ENCODE measurements at regions not wholly inside any gene's neighbourhood (a gene's known extent, or its start where the extent isn't known, plus 50 kb on each side); places are given as distances from the start of the nearest gene placed in this dataset.

DNA sequence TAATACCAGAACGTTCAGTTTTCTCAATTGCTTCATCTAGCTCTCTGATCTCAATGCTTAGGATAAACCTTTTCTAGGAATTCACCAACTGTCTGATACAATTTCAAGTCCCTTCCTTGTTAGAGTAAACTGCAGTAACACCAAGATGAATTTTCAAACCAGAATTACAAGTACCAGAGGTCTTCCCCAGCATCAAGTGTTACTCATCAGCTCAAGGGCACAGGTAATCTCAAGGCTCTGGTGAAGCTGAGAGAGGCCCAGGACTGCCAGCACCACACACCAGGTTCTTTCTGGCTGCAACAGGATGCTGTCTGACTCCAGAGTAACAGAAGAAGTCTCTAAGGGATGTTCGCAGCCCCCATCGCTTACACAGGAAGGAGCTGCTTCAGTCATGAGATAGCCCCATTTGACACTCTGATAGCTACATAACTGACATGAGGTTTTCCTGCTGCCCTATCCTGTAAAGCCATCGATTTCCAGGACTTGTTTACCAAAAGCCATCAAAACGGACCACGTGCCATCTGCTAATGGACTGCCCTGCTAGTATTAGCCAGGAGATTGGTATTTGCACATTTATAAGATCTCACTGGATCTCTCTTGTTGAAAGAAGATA is 549.4 kb downstream of the UTRN start:
- TF ChIP-seq, protein P1, sequence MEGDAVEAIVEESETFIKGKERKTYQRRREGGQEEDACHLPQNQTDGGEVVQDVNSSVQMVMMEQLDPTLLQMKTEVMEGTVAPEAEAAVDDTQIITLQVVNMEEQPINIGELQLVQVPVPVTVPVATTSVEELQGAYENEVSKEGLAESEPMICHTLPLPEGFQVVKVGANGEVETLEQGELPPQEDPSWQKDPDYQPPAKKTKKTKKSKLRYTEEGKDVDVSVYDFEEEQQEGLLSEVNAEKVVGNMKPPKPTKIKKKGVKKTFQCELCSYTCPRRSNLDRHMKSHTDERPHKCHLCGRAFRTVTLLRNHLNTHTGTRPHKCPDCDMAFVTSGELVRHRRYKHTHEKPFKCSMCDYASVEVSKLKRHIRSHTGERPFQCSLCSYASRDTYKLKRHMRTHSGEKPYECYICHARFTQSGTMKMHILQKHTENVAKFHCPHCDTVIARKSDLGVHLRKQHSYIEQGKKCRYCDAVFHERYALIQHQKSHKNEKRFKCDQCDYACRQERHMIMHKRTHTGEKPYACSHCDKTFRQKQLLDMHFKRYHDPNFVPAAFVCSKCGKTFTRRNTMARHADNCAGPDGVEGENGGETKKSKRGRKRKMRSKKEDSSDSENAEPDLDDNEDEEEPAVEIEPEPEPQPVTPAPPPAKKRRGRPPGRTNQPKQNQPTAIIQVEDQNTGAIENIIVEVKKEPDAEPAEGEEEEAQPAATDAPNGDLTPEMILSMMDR (conservative IDR thresholded peaks at IDR 0.05) = no peak
- no peak overlapping the region for H3K27ac ChIP-seq

- H3K27ac ChIP-seq = no peak overlapping the region
- TF ChIP-seq, protein P1 (conservative IDR thresholded peaks at IDR 0.05) = no peak
Observed at GRCh38 chr6:144835322-144835973, 550.3 kb downstream of the UTRN start.

- TF ChIP-seq, protein P1 (conservative IDR thresholded peaks at IDR 0.05) = no peak
Observed at GRCh38 chr6:144840619-144841018, 555.5 kb downstream of the UTRN start.

GRCh38 chr6:144843701-144844100 is 558.6 kb downstream of the UTRN start:
- H3K27ac ChIP-seq = no peak overlapping the region
- TF ChIP-seq, protein P1 (conservative IDR thresholded peaks at IDR 0.05) = no peak

More at GRCh38 chr6:144840619-144841018, 555.5 kb downstream of the UTRN start:
- no peak overlapping the region for H3K27ac ChIP-seq

DNA sequence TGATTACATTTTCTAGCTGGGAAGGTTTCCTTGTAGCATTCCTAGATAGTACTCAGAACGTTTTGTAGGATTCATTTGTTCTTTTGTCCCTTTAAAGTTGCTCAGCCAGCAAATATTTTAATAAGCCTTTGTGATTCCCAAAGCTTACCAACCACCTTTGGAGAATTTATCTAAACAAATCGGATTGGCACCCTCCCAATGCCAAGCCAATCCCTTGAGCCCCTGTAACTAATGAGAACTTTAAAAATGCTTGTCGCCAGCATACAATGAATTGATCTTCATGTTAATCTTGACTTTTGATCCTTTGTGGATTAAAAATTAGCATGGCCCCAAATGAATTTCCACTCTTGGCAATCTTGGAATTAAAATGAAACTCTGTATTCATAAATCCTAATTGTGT is 559.5 kb downstream of the UTRN start:
- TF ChIP-seq, protein P1 (conservative IDR thresholded peaks at IDR 0.05) = no peak
- no peak overlapping the region for H3K27ac ChIP-seq

GRCh38 chr6:144845186-144845585 is 560.1 kb downstream of the UTRN start:
- no peak overlapping the region for H3K27ac ChIP-seq
- TF ChIP-seq, protein P1 (conservative IDR thresholded peaks at IDR 0.05) = no peak

- TF ChIP-seq, protein P1 (conservative IDR thresholded peaks at IDR 0.05) = no peak
- no peak overlapping the region for H3K27ac ChIP-seq
Observed at GRCh38 chr6:144847916-144848315, 562.8 kb downstream of the UTRN start.

Data from VCaP (cell line).